ENCODE measurements at regions not wholly inside any gene's neighbourhood (a gene's known extent, or its start where the extent isn't known, plus 50 kb on each side); places are given as distances from the start of the nearest gene placed in this dataset.
"Not testable (repeated sequence)": the region's sequence is repeated elsewhere in the genome, so short reads cannot be mapped to it uniquely, and the experiment has no call there.

DNA sequence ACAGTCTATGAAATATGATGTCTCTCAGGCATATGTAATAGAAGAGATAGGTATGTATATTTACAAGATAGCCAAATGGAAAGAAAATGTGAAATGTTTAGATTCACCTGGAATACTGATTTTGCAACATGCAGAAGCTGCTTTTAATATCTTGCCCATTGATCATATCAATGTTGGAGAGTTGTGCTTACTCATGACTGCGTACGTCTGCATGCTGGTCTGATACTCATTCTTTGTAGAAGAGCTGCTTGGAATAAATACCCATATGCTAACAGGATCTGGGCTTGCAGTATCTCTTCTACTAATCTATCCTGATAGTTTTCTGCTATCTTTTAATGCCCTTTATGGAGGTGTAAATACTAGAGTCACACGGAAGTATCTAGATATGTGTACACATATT, 120.6 kb upstream of the FOXP2 start:
- no peak for DNase-seq
- in situ Hi-C loops (cut with MboI; ENCODE audit: low pct_unique_long_range_greater_than_20kb, low sequenced_read_pairs), result no loop called here

DNA sequence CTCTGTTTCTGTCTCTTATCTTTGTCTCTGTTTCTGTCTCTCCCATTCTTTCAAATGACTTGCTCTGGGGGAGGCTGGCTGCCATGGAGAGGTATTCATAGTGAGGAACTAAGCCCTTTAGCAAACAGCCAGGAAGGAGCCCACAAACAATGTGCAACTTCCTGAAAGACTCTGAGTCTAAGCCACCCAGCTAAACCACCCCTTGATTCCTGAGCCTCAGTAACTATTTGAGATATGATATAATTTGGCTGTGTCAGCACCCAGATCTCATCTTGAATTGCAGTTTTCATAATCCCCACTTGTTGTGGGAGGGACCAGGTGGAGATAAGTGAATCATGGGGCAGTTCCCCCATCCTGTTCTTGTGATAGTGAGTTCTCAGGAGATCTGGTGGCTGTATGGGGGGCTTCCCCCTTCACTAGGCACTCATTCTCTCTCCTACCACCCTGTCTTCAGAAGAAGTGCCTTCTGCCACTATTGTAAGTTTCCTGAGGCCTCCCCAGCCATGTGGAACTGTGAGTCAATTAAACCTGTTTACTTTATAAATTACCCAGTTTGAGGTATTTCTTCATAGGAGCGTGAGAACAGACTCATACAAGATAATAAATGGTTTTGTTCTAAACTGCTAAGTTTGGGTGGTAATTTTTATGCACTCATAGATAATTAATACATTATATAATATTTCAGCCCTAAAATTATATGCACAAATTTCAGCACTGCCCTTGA, 121.2 kb upstream of the FOXP2 start:
- in situ Hi-C loops (cut with MboI; ENCODE audit: low pct_unique_long_range_greater_than_20kb, low sequenced_read_pairs), result no loop called here
- peak; percentile 80 for DNase-seq

DNA sequence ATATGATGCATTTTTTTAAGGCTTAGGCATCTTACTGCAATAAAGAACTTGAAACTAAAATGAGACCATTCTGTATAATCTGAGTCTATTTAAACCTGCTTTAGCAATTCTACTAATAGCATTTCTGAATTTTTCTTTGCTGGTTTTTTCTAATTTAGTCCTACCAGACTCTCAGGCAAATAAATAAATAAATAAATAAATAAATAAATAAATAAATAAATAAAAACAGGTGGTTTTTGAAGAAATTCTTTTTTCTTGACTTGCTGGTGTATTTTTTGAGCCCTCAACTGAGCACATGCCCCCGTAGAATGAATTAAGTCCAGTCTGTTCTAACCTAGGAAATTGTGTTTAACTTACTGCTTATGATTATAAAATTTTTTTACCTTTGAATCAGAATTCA, 134.7 kb upstream of the FOXP2 start:
- no peak for DNase-seq
- in situ Hi-C loops (cut with MboI; ENCODE audit: low pct_unique_long_range_greater_than_20kb, low sequenced_read_pairs), result no loop called here

DNA sequence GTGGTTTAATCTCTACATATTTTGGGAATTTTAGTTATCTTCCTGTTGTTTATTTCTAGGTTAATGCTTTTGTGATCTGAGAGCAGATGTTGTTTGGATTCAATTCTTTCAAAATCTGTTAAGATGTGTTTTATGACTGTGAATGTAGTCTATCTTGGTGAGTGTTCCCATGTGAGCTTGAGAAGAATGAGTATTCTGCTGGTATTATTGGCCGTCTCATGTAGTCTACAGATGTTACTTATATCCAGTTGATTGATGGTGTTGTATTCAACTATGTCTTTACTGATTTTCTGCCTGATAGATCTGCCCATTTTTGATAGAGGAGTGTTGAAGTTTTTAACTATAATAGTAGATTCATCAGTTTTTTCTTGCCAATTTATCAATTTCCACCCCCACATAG, 141.4 kb upstream of the FOXP2 start:
- in situ Hi-C loops (cut with MboI; ENCODE audit: low pct_unique_long_range_greater_than_20kb, low sequenced_read_pairs), result no loop called here
- DNase-seq, result no peak

DNA sequence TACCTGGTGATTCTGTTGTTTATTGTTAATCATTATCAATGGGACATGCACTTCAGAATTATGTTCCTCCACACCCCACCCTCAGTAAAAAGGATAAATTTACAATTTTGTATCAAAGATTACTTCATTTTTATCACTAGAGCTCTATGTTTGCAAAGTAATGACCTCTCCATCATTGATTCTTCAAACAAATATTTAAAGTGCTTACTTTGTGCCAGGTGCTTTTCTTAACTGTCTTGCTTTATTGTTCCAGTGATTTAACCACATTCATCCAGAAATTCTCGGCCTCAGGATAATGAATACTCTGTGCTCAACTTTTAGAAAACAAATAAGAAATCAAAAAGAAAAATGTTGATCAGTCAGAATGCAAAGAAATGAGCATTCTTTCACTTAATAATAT, 144.9 kb upstream of the FOXP2 start:
- no peak for DNase-seq
- in situ Hi-C loops (cut with MboI; ENCODE audit: low pct_unique_long_range_greater_than_20kb, low sequenced_read_pairs), result no loop called here

DNA sequence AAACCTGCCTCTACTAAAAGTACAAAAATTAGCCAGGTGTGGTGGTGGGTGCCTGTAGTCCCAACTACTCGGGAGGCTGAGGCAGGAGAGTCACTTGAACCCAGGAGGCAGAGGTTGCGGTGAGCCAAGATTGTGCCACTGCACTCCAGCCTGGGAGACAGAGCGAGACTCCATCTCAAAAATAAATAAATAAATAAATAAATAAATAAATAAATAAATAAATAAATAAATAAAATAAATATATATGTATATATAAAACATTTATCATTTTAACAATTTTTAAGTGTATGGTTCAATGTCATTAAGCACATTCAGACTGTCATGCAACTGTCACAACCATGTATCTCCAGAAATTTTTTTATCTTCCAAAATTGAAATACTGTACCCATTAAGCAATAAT, 147.1 kb upstream of the FOXP2 start:
- in situ Hi-C loops (cut with MboI; ENCODE audit: low pct_unique_long_range_greater_than_20kb, low sequenced_read_pairs); DNase-seq: not testable (repeated sequence)

DNA sequence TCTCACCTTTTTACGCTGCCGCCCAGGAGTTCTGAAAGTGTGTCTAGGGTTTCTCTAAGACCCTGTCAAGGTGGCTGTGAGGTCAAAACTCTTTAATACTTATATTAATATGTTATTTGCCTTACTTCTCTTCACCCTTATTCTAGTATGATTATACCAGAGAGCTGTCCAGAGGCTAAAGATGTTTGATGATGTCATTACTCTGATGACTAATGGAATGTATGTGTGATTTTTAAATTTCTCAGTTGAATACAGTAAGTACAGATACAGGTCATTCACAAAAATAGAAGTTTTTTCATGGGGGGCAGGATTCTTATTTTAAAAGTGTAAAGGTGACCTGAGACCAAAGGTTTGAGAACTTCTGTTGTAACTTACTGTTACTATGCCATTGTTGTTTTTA, 150.6 kb upstream of the FOXP2 start:
- in situ Hi-C loops (cut with MboI; ENCODE audit: low pct_unique_long_range_greater_than_20kb, low sequenced_read_pairs), result no loop called here
- DNase-seq, result no peak

DNA sequence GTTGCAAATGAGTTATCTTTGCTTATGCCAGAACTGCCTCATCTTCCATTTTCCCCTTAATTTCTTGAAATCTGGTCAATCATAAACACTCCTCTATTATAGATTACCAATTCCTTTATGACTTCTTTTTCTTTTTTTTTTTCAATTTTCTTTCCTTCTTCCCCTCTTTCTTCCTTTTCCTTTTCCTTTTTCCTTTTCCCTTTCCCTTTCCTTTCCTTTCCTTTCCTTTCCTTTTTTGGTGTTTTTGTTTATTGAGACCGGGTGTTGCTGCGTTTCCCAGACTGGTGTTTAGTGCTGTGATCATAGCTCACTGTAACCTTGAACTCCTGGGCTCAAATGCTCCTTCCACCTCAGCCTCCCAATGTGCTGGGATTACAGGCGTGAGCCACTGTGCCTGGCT, 151.4 kb upstream of the FOXP2 start:
- no peak for DNase-seq
- in situ Hi-C loops (cut with MboI; ENCODE audit: low pct_unique_long_range_greater_than_20kb, low sequenced_read_pairs), result no loop called here

DNA sequence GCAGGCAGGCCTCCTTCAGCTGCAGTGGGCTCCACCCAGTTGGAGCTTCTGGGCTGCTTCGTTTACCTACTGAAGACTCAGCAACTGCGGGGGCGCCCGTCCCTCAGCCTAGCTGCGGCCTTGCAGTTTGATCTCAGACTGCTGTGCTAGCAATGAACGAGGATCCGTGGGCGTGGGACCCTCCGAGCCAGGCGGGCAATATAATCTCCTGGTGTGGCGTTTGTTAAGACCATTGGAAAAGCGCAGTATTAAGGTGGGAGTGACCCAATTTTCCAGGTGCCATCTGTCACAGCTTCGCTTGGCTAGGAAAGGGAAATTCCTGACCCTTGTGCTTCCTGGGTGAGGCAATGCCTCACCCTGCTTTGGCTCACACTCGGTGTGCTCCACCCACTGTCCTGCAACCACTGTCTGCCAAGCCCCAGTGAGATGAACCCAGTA, 159.2 kb upstream of the FOXP2 start:
- in situ Hi-C loops (cut with MboI; ENCODE audit: low pct_unique_long_range_greater_than_20kb, low sequenced_read_pairs), result no loop called here
- DNase-seq, result no peak

DNA sequence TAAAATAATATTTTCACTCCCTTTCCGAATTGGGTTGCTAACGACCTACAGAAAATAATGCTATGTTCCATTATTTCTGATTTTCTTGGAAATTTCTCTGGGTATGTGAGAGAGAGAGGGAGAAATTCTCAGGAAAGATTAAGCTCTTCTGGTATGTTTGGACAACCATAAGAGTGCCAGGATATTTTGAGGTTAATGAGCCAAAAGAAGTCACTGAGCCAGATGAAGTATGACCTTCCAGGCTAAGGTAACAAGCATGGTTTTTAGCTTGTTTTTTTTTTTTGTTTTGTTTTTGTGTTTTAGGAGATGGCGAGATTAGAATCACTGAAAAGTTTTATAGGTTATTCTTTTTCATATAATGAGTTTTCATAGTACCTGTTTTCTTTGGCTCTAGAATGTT, 171.0 kb upstream of the FOXP2 start:
- DNase-seq, result no peak
- in situ Hi-C loops (cut with MboI; ENCODE audit: low pct_unique_long_range_greater_than_20kb, low sequenced_read_pairs), result no loop called here

DNA sequence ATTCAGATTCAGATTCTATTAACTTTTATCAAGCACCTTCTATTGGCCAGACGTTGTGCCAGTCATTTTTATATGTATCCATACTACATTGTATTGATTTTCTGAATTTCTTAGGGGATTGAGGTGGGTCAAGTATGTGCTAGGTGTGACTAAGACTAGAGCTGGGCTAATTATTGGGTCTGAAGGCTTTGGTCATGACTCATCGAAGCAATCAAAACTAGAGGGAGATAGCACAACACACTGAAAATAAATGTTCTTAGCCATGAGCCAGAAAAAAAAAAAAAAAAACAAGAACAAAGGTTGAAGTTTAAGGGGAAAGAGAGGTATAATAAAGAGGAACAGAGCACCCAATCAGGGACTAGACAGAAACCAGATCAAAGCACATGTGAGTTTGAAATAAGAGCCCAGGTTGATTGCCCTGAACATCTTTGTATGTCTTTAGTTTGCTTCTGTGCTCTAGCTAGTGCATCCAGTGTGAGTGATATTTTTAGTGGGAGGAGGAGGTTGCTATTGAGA, 171.6 kb upstream of the FOXP2 start:
- DNase-seq, result no peak
- in situ Hi-C loops (cut with MboI; ENCODE audit: low pct_unique_long_range_greater_than_20kb, low sequenced_read_pairs), result no loop called here

DNA sequence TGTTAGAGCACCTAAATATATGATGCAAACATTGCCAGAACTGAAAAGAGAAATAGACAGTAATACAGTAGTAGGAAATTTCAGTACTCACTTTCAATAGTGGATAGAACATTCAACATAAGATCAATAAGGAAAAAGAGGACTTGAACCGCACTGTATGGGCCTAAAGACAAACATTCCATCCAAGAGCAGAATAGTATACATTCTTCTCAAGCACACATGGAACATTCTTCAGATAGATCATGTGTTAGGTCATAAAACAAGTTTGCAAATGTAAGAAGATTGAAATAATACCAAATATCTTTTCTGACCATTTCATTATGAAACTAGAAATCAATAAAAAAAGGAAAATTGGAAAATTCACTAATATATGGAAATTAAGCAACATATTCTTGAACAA, 185.4 kb upstream of the FOXP2 start:
- no peak for DNase-seq
- in situ Hi-C loops (cut with MboI; ENCODE audit: low pct_unique_long_range_greater_than_20kb, low sequenced_read_pairs), result no loop called here

DNA sequence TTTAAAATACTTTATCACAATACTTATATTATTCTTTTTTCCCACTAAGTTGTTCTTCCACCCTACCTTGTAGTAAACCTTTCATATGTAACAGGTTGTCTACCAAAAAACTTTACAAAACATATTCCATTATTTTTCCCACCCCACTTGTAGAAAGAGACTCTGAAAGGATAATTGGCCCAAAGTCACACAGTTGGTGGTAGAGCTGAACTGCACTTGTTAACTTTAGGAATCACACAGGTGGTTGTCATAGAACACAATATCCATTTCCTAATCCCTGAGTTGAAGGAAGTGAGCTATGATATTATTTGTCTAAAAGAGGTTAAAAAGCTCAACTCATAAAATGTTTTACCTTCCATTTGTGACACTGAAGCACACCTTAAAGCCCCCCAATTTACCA, 188.8 kb upstream of the FOXP2 start:
- in situ Hi-C loops (cut with MboI; ENCODE audit: low pct_unique_long_range_greater_than_20kb, low sequenced_read_pairs), result no loop called here
- no peak for DNase-seq

DNA sequence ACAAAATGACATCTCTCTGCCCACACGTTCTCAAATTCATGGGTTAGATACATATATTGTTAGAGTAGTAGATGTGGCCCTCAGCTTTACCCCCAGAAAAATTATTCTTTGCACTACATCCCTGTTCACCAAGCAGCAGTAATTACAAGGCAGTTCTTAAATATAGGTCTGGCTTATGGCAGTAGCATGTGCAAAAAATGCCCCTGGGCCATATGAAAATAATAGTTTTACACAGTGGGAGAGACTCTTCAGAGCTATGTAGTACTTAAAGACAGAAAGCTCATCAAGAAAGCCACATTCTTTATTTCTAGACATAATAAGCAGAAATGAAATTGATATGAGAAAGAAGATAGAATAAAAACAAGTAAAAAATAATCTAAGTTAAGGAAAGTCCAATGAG, 196.3 kb upstream of the FOXP2 start:
- in situ Hi-C loops (cut with MboI; ENCODE audit: low pct_unique_long_range_greater_than_20kb, low sequenced_read_pairs), result no loop called here
- DNase-seq, result no peak

DNA sequence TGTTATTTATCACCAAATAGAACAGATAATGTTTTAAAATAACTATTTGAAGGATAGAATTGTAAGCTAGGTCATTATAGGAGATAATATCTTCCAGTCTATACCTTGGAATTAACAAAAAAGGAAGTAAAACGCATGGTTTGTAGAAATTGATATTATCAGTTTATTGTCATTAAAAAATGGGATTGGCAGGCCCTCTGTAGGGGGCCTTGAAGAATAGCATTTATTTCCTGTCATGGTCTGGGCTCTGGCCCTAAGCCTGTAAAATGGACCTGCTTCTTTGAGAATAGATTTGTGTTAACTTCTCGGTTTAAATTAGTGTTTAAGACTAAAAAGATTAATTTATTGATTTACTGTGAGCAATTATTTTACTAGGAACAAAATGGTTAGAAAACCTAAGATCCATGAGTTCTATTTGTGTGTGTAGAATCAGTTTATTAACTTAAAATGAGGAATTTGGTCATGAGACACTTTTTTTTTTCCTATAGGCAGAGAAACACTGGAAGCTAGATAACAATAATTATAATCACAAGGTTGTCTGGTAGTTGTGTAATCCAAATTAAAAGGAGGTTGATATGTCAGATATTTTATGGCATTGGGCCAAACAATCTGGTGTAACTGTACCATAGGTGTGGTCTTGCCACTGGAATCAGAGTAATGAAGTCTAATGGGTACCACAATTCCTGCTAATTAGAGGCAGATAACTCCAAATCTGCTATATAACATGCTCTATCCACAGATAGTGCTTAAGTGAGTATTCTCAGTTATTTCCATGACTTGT, 197.4 kb upstream of the FOXP2 start:
- peak; percentile 27 for DNase-seq
- in situ Hi-C loops (cut with MboI; ENCODE audit: low pct_unique_long_range_greater_than_20kb, low sequenced_read_pairs), result no loop called here

DNA sequence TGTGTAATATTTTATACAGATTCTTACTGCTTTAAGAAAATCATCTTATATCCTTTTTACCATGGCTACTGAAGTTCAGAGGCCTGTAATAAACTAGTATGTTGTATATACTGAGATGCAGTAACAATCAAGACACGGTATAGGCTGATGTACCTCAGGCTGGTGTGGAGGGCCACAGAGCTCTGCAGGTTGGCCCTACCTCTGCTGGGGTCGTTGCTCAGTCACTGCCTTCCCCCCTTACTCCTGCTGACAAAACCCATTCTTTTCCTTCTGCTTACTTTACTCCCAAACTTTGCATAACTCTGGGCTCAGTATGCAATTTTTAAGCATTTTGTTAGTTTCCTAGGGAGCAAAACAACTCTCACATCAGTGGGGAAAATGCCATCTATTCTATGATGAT, 200.1 kb upstream of the FOXP2 start:
- no peak for DNase-seq
- in situ Hi-C loops (cut with MboI; ENCODE audit: low pct_unique_long_range_greater_than_20kb, low sequenced_read_pairs), result no loop called here

DNA sequence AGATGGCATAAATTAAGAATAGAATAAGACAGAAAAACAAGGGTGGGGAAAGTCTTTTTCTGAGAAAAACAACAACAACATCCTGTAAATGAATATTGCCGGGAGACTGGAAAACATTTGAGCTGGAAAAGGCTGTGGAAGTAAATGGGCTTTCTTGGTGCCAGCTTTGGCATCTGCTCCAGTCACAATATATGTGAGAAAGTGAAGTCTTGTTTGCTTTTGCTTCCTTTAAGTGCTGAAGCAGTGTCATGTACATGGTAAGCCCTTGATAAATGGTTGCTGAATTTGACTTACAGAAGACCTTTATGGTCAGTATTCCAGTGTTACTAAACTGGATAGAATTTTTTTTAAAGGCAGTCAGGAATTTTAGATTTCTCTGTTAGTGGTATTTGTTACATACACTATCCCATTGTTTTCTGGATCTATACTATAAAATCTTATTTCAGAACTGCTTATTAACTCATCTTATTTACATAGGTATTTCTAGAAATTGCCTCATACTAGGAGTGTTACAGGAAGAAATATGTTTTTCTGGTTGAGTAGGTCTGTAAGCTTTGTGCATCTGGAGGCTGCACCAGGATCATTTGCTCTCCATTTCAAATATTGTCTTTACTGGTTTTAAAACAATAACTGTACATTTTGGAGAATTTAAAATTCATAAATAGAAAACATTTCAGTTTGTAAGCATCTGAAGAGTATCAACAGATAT, 201.7 kb upstream of the FOXP2 start:
- in situ Hi-C loops (cut with MboI; ENCODE audit: low pct_unique_long_range_greater_than_20kb, low sequenced_read_pairs), result no loop called here
- no peak for DNase-seq

DNA sequence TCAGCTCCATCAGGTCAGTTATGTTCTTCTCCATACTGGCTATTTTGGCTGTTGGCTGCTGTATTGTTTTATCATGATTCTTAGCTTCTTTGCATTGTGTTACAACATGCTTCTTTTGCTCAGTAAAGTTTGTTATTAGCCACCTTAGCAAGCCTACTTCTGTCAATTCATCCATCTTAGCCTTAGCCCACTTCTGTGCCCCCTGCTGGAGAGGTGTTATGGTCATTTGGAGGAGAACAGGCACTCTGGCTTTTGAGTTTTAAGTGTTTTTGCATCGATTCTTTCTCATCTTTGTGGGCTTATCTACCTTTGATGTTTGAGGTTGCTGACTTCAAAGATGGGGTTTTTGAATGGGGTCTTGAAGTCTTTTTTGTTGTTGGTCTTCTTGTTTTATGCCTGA, 204.6 kb upstream of the FOXP2 start:
- DNase-seq, result no peak
- in situ Hi-C loops (cut with MboI; ENCODE audit: low pct_unique_long_range_greater_than_20kb, low sequenced_read_pairs), result no loop called here

DNA sequence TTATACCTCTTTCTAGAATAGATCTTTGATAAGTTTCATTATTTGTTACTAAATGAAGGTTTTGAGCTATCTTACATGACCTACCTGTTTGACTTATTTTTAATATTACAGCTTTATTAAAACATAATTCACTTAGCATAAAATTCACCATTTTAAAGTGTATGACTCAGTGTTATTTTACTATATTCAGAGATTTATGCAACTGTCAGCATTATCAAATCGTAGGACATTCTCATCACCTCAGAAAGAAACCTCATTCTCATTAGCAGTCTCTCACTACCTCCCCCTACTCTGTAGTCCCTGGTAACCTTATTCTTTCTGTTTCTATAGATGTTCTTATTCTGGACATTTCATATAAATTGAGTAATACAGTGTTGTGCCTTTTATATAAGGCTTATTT, 207.9 kb upstream of the FOXP2 start:
- in situ Hi-C loops (cut with MboI; ENCODE audit: low pct_unique_long_range_greater_than_20kb, low sequenced_read_pairs), result no loop called here

DNA sequence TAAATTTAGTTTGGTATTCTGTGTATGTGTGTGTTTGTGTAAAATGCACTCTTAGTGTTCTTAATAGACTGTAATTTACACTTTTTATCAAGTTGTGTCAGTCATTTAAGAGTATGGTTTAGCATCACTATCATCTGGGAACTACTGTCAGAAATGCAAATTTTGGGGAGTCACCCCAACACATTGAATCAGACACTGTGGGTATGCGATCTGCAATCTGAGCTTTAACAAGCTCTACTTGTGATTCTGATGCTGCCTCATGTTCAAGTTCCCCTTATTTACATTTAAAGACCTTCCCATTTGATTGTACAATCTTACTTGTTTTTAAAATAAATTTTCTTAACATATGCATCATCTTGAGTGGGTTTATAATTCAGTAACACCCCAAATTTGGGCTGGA, 218.1 kb upstream of the FOXP2 start:
- in situ Hi-C loops (cut with MboI; ENCODE audit: low pct_unique_long_range_greater_than_20kb, low sequenced_read_pairs), result no loop called here
- no peak for DNase-seq

More for the DNA sequence above, 207.9 kb upstream of the FOXP2 start:
- no peak for DNase-seq
